CD4-positive, alpha-beta T cell (primary cell): ENCODE measurements at regions not wholly inside any gene's neighbourhood (a gene's known extent, or its start where the extent isn't known, plus 50 kb on each side); places are given as distances from the start of the nearest gene placed in this dataset.
"Not testable (repeated sequence)": the region's sequence is repeated elsewhere in the genome, so short reads cannot be mapped to it uniquely, and the experiment has no call there.

Experiments
- ATAC-seq: fragments of 200-7000 bp; cut with Tn5 transposase; one replicate; pipeline ENCODE4 v1.10.0; 2022; ENCODE audit warnings: mild to moderate bottlenecking; ENCODE audit not compliant: poor library complexity
- CTCF ChIA-PET: fragments of 350-600 bp; sonication (Branson Sonifier 250); formaldehyde crosslinking; loops from one replicate; lab custom pipeline; 2021; ENCODE audit warnings: antibody characterized with exemption, inconsistent platforms; lab: Charles Lee
- POLR2A ChIA-PET: fragments of 350-600 bp; sonication (Branson Sonifier 250); formaldehyde crosslinking; loops from one replicate; lab custom pipeline; 2021; ENCODE audit warnings: antibody characterized with exemption, inconsistent platforms; lab: Charles Lee
- DNase-seq, 14 experiments: peaks; one replicate each; pipeline ENCODE4 v3.0.0-alpha.2; 2013 to 2020; ENCODE audit warnings: mixed read lengths in 2 of 14
- H3K27ac ChIP-seq, 2 donors: one replicate each; pipeline versions ENCODE4 v1.5.1 to v1.7.0; 2013; ENCODE audit warnings: low read length in 2 of 2, low read depth in 1 of 2, mild to moderate bottlenecking in 1 of 2
- H3K27me3 ChIP-seq, 2 experiments: 1 replicate in 1 of 2; 2 replicates in 1 of 2; pipeline versions ENCODE4 v1.6.1 to v1.7.0; 2013; ENCODE audit warnings: low read length in 2 of 2, control low read depth in 1 of 2, mild to moderate bottlenecking in 1 of 2, moderate library complexity in 1 of 2; ENCODE audit not compliant: insufficient read depth in 2 of 2, control insufficient read depth in 1 of 2
- H3K36me3 ChIP-seq: one replicate; pipeline ENCODE4 v1.6.1; 2013; ENCODE audit warnings: low read length, control low read depth; ENCODE audit not compliant: insufficient read depth
- H3K4me1 ChIP-seq: one replicate; pipeline ENCODE4 v1.6.1; 2013; ENCODE audit warnings: low read length, control low read depth; ENCODE audit not compliant: insufficient read depth
- H3K4me3 ChIP-seq: one replicate; pipeline ENCODE4 v1.5.1; 2013; ENCODE audit warnings: mild to moderate bottlenecking, low read length, moderate library complexity
- H3K9me3 ChIP-seq, 2 experiments: 1 replicate in 1 of 2; 2 replicates in 1 of 2; pipeline versions ENCODE4 v1.6.1 to v1.7.0; 2013; ENCODE audit warnings: low read length in 2 of 2, mild to moderate bottlenecking in 2 of 2, control low read depth in 1 of 2, moderate library complexity in 1 of 2; ENCODE audit not compliant: control insufficient read depth in 1 of 2, insufficient read depth in 1 of 2
- H3K27ac Mint-ChIP-seq: one replicate; pipeline ENCODE4 v1.8.0; 2020; ENCODE audit warnings: mixed read lengths
- H3K27me3 Mint-ChIP-seq: one replicate; pipeline ENCODE4 v1.8.0; 2021; ENCODE audit warnings: mixed read lengths
- H3K36me3 Mint-ChIP-seq: one replicate; pipeline ENCODE4 v1.8.0; 2021; ENCODE audit warnings: low read depth, mixed read lengths
- H3K4me1 Mint-ChIP-seq: one replicate; pipeline ENCODE4 v1.8.0; 2021; ENCODE audit warnings: low read depth, mixed read lengths
- H3K4me3 Mint-ChIP-seq: one replicate; pipeline ENCODE4 v1.8.0; 2020; ENCODE audit warnings: mild to moderate bottlenecking, mixed read lengths
- H3K9me3 Mint-ChIP-seq: one replicate; pipeline ENCODE4 v1.8.0; 2020; ENCODE audit warnings: mixed read lengths
- intact Hi-C, 2 experiments: fragments of 100-400 bp; cut with DNase I in 1 of 2; cut with micrococcal nuclease in 1 of 2; formaldehyde crosslinking; loops; one replicate each; pipeline versions ENCODE4 v1.15.1 to v1.9.0; 2023 to 2025; cut with DNase I, micrococcal nuclease
- TF ChIP-seq, protein P1 (sequence below): fragments of 200-600 bp; IDR thresholded peaks from one replicate; pipeline ENCODE4 v1.8.0; 2022; ENCODE audit warnings: antibody characterized with exemption, mild to moderate bottlenecking

DNA sequence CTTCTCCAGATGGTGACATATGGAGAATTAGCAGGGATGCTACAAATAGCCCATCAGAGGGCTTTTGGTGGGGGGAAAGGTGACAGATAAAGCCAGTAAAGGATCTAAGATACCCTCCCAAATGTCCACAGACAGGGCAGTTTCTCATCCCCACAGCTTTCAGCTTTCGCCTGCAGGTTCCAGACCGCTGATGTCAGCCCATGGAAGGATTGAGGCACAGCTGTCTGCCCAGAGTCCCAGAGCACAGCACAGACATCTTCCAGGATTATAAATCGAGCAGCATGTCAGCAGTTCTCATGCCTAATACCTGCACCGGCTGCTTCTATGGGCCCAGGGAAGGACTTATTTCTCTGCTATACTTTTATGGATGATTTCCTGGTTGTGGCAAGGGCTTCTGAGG lies 96.7 kb upstream of the MXRA5 start:
- ATAC-seq (no peak), DNase-seq (no peak)
- Histone ChIP-seq H3K9me3 (peaks cover 0 to 3% of the 10 kb centered on the region in 2 experiments), H3K4me1 (no peaks in the 10 kb centered on the region), H3K27me3 (no peaks in the 10 kb centered on the region), H3K27ac (no peak overlapping the region), H3K4me3 (no peak overlapping the region), H3K36me3 (no peaks in the 10 kb centered on the region)
- H3K27ac Mint-ChIP-seq: no peak overlapping the region
- no peak overlapping the region for H3K4me3 Mint-ChIP-seq
- CTCF ChIA-PET: no interaction called here
- intact Hi-C loops: no loop called here
- H3K27me3 Mint-ChIP-seq: no peaks in the 10 kb centered on the region
- TF ChIP-seq, protein P1, sequence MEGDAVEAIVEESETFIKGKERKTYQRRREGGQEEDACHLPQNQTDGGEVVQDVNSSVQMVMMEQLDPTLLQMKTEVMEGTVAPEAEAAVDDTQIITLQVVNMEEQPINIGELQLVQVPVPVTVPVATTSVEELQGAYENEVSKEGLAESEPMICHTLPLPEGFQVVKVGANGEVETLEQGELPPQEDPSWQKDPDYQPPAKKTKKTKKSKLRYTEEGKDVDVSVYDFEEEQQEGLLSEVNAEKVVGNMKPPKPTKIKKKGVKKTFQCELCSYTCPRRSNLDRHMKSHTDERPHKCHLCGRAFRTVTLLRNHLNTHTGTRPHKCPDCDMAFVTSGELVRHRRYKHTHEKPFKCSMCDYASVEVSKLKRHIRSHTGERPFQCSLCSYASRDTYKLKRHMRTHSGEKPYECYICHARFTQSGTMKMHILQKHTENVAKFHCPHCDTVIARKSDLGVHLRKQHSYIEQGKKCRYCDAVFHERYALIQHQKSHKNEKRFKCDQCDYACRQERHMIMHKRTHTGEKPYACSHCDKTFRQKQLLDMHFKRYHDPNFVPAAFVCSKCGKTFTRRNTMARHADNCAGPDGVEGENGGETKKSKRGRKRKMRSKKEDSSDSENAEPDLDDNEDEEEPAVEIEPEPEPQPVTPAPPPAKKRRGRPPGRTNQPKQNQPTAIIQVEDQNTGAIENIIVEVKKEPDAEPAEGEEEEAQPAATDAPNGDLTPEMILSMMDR: no peak
- POLR2A ChIA-PET: no interaction called here
- no peaks in the 10 kb centered on the region for H3K36me3 Mint-ChIP-seq
- no peaks in the 10 kb centered on the region for H3K9me3 Mint-ChIP-seq
- no peaks in the 10 kb centered on the region for H3K4me1 Mint-ChIP-seq

DNA sequence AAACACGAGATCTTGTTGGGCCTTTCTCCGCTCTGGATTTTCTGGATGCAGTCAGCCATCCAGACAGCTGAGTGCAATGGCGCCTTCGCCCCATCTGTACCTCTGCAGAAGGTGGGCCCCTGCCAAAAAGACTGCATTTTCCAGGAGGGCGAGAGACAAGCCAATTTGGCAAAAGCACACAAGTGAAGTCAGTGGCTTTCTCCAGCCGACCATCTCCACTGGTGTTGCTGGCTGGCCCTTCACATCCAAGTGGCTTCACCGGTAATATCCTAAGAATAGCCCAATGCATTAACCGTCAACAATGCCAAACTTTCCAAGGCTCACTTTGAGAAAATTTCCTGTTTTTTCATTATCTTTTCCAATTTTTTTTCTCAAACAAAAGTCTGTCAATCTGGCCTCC lies 96.2 kb upstream of the MXRA5 start:
- POLR2A ChIA-PET: no interaction called here
- no peak overlapping the region for H3K27ac ChIP-seq
- H3K27me3 Mint-ChIP-seq: no peaks in the 10 kb centered on the region
- H3K4me3 ChIP-seq: no peak overlapping the region
- H3K4me3 Mint-ChIP-seq: no peak overlapping the region
- intact Hi-C loops: no loop called here
- H3K9me3 Mint-ChIP-seq: no peaks in the 10 kb centered on the region
- H3K36me3 Mint-ChIP-seq: no peaks in the 10 kb centered on the region
- no peak overlapping the region for H3K27ac Mint-ChIP-seq
- TF ChIP-seq, protein P1: no peak
- ATAC-seq (no peak), DNase-seq (no peak)
- H3K27me3 ChIP-seq: no peaks in the 10 kb centered on the region
- no peaks in the 10 kb centered on the region for H3K4me1 ChIP-seq
- CTCF ChIA-PET: no interaction called here
- H3K9me3 ChIP-seq: peaks cover 0 to 3% of the 10 kb centered on the region in 2 experiments
- H3K4me1 Mint-ChIP-seq: no peaks in the 10 kb centered on the region
- no peaks in the 10 kb centered on the region for H3K36me3 ChIP-seq

DNA sequence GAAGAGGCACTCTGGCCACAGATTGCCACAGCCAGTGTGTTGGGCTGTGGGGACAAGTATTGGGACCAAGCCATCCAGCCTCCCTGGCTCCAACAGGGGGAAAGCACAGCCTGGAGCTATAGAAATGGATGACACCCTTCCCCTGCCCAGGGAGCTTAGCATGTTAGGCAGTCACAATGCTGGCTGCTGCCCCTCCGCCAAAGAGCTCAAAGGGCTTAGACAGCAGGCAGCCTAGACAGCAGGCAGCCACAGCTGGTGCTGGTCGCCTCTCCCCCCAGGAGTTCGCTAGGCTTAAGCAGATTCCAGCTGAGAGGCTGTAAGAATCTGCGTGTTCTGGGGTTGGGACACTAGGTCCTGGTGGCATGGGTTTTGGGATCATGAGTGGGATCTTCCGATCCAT lies 94.5 kb upstream of the MXRA5 start:
- TF ChIP-seq, protein P1: no peak
- no peaks in the 10 kb centered on the region for H3K9me3 Mint-ChIP-seq

DNA sequence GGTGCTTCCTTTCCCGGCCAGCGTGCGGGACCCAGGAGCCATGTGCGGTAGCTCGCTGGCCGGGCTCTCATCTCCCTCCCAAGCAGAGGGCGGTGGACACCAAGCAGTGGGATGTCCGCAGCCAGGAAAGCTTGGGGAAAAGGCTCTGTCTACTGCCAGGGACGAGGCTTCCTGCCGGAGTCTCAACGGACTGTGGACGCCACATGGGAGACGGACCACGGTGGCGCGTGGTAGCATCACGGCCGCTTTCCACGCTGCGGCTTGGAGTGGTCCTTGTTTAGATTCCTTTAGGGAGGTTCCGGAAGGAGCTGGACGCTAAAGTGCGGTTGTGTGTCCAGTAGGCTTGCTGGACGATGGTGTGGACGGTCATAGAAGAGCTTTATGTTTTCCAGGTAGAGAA lies 89.5 kb upstream of the MXRA5 start:
- H3K4me1 ChIP-seq, H3K27ac ChIP-seq, H3K27ac Mint-ChIP-seq, H3K9me3 ChIP-seq, CTCF ChIA-PET, H3K27me3 ChIP-seq, ATAC-seq, H3K27me3 Mint-ChIP-seq, DNase-seq, H3K36me3 ChIP-seq, H3K36me3 Mint-ChIP-seq, intact Hi-C loops, H3K9me3 Mint-ChIP-seq, H3K4me3 ChIP-seq, POLR2A ChIA-PET, H3K4me1 Mint-ChIP-seq, H3K4me3 Mint-ChIP-seq: not testable (repeated sequence)

More for the DNA sequence above, 94.5 kb upstream of the MXRA5 start:
- CTCF ChIA-PET: no interaction called here
- no peak overlapping the region for H3K4me3 ChIP-seq
- Mint-ChIP-seq H3K27ac (no peak overlapping the region), H3K36me3 (no peaks in the 10 kb centered on the region), H3K4me3 (no peak overlapping the region), H3K4me1 (no peaks in the 10 kb centered on the region), H3K27me3 (no peaks in the 10 kb centered on the region)
- H3K36me3 ChIP-seq: no peaks in the 10 kb centered on the region
- POLR2A ChIA-PET: no interaction called here
- DNase-seq: no peak
- H3K4me1 ChIP-seq: no peaks in the 10 kb centered on the region
- no peak overlapping the region for H3K27ac ChIP-seq
- no peaks in the 10 kb centered on the region for H3K27me3 ChIP-seq
- no peak for ATAC-seq
- peaks cover 0 to 3% of the 10 kb centered on the region in 2 experiments for H3K9me3 ChIP-seq
- intact Hi-C loops: no loop called here
